Ovary (tissue), 7 donors: ENCODE measurements at regions not wholly inside any gene's neighbourhood (a gene's known extent, or its start where the extent isn't known, plus 50 kb on each side); places are given as distances from the start of the nearest gene placed in this dataset.

Experiments used
- DNase-seq, 5 donors: peaks; one replicate each; pipeline ENCODE4 v3.0.0-alpha.2; 2019 to 2020
- H3K27ac ChIP-seq, 2 donors: fragments of 200-600 bp; one replicate each; pipeline versions ENCODE4 v1.5.1 to v1.8.0; 2019 to 2022
- H3K27me3 ChIP-seq: fragments of 200-600 bp; one replicate; pipeline ENCODE4 v1.8.0; 2022
- H3K36me3 ChIP-seq: fragments of 200-600 bp; sonication (generic); one replicate; pipeline ENCODE4 v1.5.1; 2019
- H3K4me1 ChIP-seq: one replicate; pipeline ENCODE4 v1.8.1; 2013; ENCODE audit warnings: mild to moderate bottlenecking, moderate library complexity; ENCODE audit not compliant: insufficient read depth
- H3K4me3 ChIP-seq: fragments of 200-600 bp; sonication (generic); one replicate; pipeline ENCODE4 v1.5.1; 2017
- H3K9me3 ChIP-seq, 2 donors: fragments of 200-600 bp in 1 of 2; sonication (generic) in 1 of 2; one replicate each; pipeline versions ENCODE4 v1.5.1 to v1.8.1; 2013 to 2019; ENCODE audit warnings: mild to moderate bottlenecking in 1 of 2, moderate library complexity in 1 of 2
- EP300 ChIP-seq: sonication (generic); formaldehyde crosslinking; IDR thresholded peaks from one replicate; pipeline ENCODE4 v1.6.1; 2017; ENCODE audit warnings: antibody characterized with exemption
- POLR2A ChIP-seq: fragments of 450-650 bp; IDR thresholded peaks from one replicate; pipeline ENCODE4 v1.6.1; 2017; ENCODE audit warnings: antibody characterized with exemption, mild to moderate bottlenecking, moderate library complexity
- WGBS, 3 donors: extraction: QIAGEN DNeasy Blood & Tissue Kit in 1 of 3; methylation state at CpG; one replicate each; pipeline versions ENCODE4 v1.1.5 to v1.1.7; 2013 to 2017; 5-methylcytosine and 5-hydroxymethylcytosine counted together
- intact Hi-C, 4 donors: fragments of 100-400 bp; cut with DNase I; formaldehyde crosslinking; loops; one replicate each; pipeline versions ENCODE4 v1.11.0 to v1.15.1; 2022 to 2023
- TF ChIP-seq, protein P1 (sequence below), 3 donors: fragments of 450-650 bp in 2 of 3; fragments of 200-600 bp in 1 of 3; IDR thresholded peaks; one replicate each; pipeline versions ENCODE4 v1.5.1 to v1.8.0; 2016 to 2022; ENCODE audit warnings: antibody characterized with exemption in 3 of 3, mild to moderate bottlenecking in 1 of 3
- donor health status: DM: no; HTN: no; CAD: no; lungs with moderate emphysema.
- donor health status: DM: no; HTN: no; CAD: no.
- donor health status: Bipolar disorder and iron deficiency.
- donor health status: DM: no; HTN: no; CAD: no.
- donor health status: DM: yes; HTN: yes; CAD: no.

DNA sequence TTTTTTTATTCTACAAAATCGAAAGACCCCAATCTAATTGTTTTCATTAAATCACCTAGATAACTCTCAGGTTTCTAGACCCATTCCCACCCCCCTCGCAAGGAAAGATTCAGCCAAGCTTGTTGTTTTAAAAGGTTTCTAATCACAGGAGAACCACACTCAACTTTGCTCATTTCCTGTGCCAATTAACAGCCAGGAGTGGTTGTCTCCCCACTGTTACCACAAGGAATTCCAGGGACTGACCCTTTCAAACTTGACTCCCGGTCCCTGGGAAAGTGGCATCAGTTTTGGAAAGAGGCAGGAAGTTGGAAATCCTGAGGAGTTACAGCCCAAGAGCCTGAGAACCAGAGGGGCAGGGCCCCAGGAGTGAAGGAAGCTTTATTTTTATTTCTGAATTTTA lies 561.3 kb upstream of the JAG1 start:
- intact Hi-C loops = no loop called here
- H3K27ac ChIP-seq = peak overlapping the region in 1 of 2 donors; percentile 24
- no peaks in the 10 kb centered on the region for H3K36me3 ChIP-seq
- no peak overlapping the region for H3K4me3 ChIP-seq
- no peak for TF ChIP-seq POLR2A
- TF ChIP-seq EP300 = no peak
- DNase-seq = no peak
- no peaks in the 10 kb centered on the region for H3K4me1 ChIP-seq
- no peaks in the 10 kb centered on the region for H3K9me3 ChIP-seq
- WGBS, 3 donors = 37 to 58% (median 39%) methylated on average over 3 of the region's 3 CpGs
- H3K27me3 ChIP-seq = no peaks in the 10 kb centered on the region

DNA sequence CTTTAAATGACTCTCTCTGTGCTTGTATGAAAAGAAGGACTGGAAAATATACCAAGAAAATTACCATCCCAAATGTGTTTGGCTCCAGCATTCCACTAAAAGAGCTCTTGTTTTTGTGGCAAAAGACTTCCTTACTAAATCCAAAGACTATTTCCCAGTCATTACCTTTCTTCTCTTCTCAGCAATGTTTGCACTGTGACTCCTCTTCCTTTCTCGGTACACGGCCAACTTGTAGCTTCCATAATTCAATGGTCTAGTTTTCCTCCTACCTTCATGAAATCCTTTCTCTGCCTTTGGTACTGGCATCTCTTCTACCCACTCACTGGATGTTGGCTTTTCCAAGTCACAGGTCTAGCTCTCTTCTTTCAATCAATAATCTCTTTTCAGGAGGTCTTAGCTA lies 568.5 kb upstream of the JAG1 start:
- Histone ChIP-seq H3K36me3 (no peaks in the 10 kb centered on the region), H3K4me1 (no peaks in the 10 kb centered on the region), H3K9me3 (no peaks in the 10 kb centered on the region), H3K27ac (no peak overlapping the region), H3K27me3 (no peaks in the 10 kb centered on the region), H3K4me3 (no peak overlapping the region)
- TF ChIP-seq POLR2A (no peak), EP300 (no peak)
- TF ChIP-seq, protein P1, sequence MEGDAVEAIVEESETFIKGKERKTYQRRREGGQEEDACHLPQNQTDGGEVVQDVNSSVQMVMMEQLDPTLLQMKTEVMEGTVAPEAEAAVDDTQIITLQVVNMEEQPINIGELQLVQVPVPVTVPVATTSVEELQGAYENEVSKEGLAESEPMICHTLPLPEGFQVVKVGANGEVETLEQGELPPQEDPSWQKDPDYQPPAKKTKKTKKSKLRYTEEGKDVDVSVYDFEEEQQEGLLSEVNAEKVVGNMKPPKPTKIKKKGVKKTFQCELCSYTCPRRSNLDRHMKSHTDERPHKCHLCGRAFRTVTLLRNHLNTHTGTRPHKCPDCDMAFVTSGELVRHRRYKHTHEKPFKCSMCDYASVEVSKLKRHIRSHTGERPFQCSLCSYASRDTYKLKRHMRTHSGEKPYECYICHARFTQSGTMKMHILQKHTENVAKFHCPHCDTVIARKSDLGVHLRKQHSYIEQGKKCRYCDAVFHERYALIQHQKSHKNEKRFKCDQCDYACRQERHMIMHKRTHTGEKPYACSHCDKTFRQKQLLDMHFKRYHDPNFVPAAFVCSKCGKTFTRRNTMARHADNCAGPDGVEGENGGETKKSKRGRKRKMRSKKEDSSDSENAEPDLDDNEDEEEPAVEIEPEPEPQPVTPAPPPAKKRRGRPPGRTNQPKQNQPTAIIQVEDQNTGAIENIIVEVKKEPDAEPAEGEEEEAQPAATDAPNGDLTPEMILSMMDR (IDR thresholded peaks at IDR 0.05) = no peak
- no peak for DNase-seq
- WGBS, 3 donors = 96 to 100% (median 97%) methylated on average over 2 of the region's 2 CpGs
- intact Hi-C loops = no loop called here

DNA sequence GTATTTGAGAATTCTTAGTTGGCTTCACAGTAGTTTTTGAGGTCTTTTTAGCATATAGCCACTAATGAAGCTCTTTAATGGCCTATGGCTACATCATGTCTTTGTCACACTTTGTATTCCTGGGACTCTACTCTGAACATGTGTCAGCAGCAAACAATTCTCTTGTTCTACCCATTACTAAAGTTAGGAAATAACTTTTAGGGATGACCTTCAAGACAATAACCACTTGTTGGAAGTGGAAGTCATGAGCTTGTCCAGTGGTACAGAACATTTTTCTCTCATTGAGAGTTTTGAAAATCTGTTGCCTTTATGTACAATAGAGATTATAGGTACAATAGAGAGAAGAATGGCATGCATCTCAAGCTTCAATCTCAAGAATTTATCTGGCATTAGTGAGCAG lies 571.6 kb upstream of the JAG1 start:
- TF ChIP-seq, protein P1 (IDR thresholded peaks at IDR 0.05) = no peak
- TF ChIP-seq EP300 (no peak), POLR2A (no peak)
- intact Hi-C loops = no loop called here
- H3K9me3 ChIP-seq = no peaks in the 10 kb centered on the region
- no peaks in the 10 kb centered on the region for H3K27me3 ChIP-seq
- no peaks in the 10 kb centered on the region for H3K36me3 ChIP-seq
- H3K4me1 ChIP-seq = no peaks in the 10 kb centered on the region
- no peak for DNase-seq
- H3K4me3 ChIP-seq = no peak overlapping the region
- no peak overlapping the region for H3K27ac ChIP-seq

DNA sequence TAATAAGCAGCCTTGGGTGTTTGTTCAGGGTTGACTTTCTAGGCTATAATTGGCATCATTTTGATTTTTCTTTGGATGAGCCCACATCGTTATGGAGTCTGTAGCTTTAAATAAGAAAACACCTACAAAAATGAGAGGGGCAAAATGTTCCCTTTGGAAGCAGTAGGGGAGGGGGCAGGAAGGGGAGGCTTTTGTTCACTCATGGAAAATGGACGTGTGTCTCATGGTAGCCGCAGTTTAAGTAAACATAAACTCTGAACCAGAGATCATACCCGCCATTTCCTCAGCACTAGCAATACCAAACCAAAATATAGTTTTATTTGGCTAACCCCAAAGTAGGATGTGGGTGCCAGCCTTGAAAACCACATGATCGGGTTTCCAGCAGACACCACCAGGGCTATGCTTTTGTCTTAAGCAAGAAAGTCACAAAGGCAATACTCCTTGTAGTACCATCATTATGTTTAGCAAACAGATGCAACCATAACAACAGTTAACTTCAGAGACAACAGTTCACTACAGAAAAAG lies 572.5 kb upstream of the JAG1 start:
- TF ChIP-seq EP300 (no peak), POLR2A (no peak)
- TF ChIP-seq, protein P1 (IDR thresholded peaks at IDR 0.05) = no peak
- H3K4me3 ChIP-seq = no peak overlapping the region
- no peaks in the 10 kb centered on the region for H3K36me3 ChIP-seq
- intact Hi-C loops = no loop called here
- DNase-seq = no peak
- H3K27me3 ChIP-seq = no peaks in the 10 kb centered on the region
- no peaks in the 10 kb centered on the region for H3K9me3 ChIP-seq
- H3K4me1 ChIP-seq = no peaks in the 10 kb centered on the region
- H3K27ac ChIP-seq = no peak overlapping the region
- WGBS, 3 donors = 81 to 83% (median 82%) methylated on average over 5 of the region's 5 CpGs

DNA sequence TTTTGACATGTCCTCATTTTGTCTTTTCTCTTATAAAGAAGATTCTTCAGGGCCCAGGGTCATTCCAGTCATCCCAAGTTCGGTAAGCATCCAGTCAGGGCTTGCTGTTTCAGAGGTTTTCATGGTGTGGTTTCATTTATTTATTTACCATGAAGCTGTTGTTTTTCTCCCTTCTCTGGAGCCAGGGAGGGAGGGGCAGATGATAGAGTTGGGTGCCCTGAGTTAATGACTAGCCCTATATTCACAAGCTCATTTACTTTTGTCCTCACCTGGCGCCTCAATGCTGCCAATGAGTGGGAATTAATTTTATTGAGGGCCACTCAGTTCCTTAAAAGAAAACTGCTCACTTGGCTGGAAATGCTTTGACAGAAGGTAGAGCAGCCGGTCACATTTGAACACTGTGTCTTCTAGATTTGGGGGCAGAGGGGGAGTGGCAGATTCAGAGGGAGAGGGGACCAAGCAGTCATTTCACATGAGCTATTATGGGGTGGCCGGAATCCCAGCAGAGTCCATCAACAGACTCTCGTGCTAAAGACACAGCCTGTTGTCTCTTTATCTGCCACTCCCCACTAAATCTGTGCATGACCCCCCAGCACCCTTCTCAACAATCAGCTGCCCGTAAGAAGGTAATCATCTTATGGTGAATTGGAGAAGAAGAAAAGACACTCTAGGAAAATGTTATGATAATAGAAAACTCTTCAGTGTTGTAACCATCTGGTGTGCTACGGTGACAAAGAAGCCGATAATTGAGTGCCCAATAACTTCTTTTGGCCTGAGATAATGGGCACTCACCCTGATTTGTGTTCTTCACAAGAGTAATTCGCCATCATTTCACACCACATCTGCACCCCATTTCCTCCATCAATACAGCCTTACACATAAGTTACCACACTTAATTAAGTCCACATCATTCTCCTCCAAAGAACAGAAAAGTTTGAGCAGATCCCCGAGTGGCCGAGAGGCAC lies 573.5 kb upstream of the JAG1 start:
- intact Hi-C loops = no loop called here
- Histone ChIP-seq H3K27me3 (no peaks in the 10 kb centered on the region), H3K9me3 (no peaks in the 10 kb centered on the region), H3K27ac (no peak overlapping the region), H3K4me3 (no peak overlapping the region), H3K4me1 (no peaks in the 10 kb centered on the region), H3K36me3 (no peaks in the 10 kb centered on the region)
- DNase-seq = no peak
- TF ChIP-seq POLR2A (no peak), EP300 (no peak)
- TF ChIP-seq, protein P1 (IDR thresholded peaks at IDR 0.05) = no peak
- 90 to 93% (median 92%) methylated on average over 11 of the region's 11 CpGs for WGBS, 3 donors
